ENCODE measurements at regions not wholly inside any gene's neighbourhood (a gene's known extent, or its start where the extent isn't known, plus 50 kb on each side); places are given as distances from the start of the nearest gene placed in this dataset.

DNA sequence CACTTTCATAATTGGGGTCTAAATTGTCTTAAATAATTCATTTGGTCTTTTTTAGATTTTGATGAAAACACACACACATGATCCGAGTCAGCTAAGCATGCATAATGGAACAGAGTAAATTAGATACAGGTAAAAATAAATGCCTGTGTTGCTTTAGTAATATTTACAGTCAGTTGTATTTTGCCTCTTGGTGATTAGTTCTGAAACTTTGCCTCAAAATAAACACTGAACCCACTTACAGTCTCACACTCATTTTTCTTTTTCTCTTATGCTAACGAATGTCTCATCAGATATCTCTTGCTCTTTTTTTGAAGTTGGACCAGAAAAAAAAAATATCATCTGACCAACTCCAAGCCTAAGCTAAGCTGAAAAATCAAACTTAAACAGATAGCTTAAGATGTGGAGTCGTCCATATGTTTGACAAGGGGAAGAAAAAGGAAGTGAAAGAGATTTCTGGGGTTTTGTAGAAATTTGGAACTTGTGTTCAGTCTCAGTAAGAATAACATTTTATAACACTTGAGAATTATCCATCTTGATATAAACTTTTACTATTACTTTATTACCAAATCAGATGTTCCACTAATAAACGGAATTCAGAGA lies 592.5 kb downstream of the RPL10L start:
- H3K36me3 ChIP-seq (ENCODE audit: control insufficient read depth, low read depth, low read length): no peaks in the 10 kb centered on the region
- H3K4me1 ChIP-seq (ENCODE audit: control insufficient read depth, low read depth, low read length): no peaks in the 10 kb centered on the region
- no peaks in the 10 kb centered on the region for H3K9me3 ChIP-seq (ENCODE audit: control insufficient read depth, low read depth, low read length)
- H3K27me3 ChIP-seq (ENCODE audit: control insufficient read depth, insufficient read depth, low read length): no peaks in the 10 kb centered on the region
- no peak overlapping the region for H3K27ac ChIP-seq (ENCODE audit: low read length)
- no peak overlapping the region for H3K4me3 ChIP-seq (ENCODE audit: low read length)
- H3K9ac ChIP-seq (ENCODE audit: low read length): no peak overlapping the region

DNA sequence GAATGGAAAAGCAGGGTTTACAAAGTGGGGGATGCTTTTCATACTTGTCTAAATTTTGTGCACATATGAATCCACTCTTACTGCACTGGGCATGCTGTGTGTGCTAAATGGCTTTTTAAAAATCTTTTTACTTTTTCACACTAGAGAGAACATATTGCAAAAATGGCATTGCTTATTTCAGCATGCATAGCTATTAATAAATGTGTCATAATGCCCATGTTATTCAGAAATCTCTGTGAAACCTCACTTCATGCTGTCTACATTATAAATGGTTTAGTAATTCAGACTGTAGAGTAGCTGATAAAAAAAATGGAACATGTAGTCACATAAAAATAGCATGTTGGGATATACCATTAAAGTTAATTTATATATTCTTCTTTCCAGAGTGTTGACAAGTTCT lies 593.8 kb downstream of the RPL10L start:
- H3K27ac ChIP-seq (ENCODE audit: low read length): no peak overlapping the region
- no peaks in the 10 kb centered on the region for H3K27me3 ChIP-seq (ENCODE audit: control insufficient read depth, insufficient read depth, low read length)
- no peak overlapping the region for H3K4me3 ChIP-seq (ENCODE audit: low read length)
- H3K9me3 ChIP-seq (ENCODE audit: control insufficient read depth, low read depth, low read length): no peaks in the 10 kb centered on the region
- H3K36me3 ChIP-seq (ENCODE audit: control insufficient read depth, low read depth, low read length): no peaks in the 10 kb centered on the region
- no peak overlapping the region for H3K9ac ChIP-seq (ENCODE audit: low read length)
- no peaks in the 10 kb centered on the region for H3K4me1 ChIP-seq (ENCODE audit: control insufficient read depth, low read depth, low read length)

DNA sequence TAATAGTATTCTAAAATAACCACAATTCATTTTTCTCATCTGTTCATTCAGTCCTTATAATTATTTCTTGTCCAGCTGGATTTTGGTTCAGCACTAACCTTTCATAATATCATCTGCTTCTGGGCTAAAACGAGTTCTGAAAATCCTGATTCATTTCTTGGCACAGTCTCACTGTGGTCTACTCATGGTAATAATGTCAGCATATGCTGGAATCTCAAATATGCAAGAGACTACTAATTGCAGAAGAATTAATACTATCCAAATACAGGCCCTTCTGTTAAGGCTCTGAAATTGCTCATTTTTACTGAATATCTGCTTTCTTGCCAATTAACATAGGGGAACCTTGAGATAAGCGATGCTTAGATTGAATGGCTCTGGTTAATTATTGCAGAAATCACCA lies 597.1 kb downstream of the RPL10L start:
- Histone ChIP-seq H3K27me3 (ENCODE audit: control insufficient read depth, insufficient read depth, low read length) (no peaks in the 10 kb centered on the region), H3K9me3 (ENCODE audit: control insufficient read depth, low read depth, low read length) (no peaks in the 10 kb centered on the region), H3K4me1 (ENCODE audit: control insufficient read depth, low read depth, low read length) (peaks cover 5% of the 10 kb centered on the region), H3K36me3 (ENCODE audit: control insufficient read depth, low read depth, low read length) (no peaks in the 10 kb centered on the region), H3K27ac (ENCODE audit: low read length) (no peak overlapping the region), H3K9ac (ENCODE audit: low read length) (no peak overlapping the region), H3K4me3 (ENCODE audit: low read length) (no peak overlapping the region)

DNA sequence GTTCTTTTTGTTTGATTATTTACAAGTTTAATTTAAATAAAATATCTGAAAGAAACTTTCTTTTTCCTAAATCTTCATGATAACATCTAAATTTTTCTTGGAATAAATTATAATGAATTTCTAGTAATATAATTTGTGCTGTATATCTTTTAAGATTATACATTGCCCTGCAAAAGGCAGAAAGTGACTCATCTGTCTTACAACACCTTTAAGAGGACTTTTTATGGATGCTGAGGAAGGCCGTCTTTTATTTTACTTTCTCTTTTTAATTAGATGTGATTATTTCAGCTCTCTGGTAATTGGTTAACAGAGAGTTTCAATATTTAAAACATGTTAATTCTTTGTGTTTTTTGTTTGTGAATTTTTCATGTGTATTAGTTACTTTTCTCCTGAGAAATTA lies 598.4 kb downstream of the RPL10L start:
- H3K27ac ChIP-seq (ENCODE audit: low read length): no peak overlapping the region

DNA sequence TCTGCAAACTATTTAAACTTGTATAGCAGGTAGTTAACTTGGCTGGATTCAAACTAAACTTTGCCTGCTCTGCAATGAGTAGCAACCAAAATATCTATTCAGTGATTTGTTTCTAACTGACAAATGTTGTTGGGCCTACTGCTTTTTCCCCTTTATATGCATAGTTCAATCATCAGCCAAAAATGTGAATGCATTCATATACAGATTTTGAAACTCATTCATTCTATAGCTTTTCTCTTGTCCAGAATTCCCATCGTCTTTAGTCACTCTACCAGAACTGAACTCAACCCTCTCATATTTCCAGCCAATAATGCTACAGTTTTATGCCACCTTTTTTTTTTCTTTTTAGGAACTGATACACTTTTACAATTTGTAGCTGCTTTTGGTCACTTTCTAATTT lies 599.8 kb downstream of the RPL10L start:
- no peaks in the 10 kb centered on the region for H3K36me3 ChIP-seq (ENCODE audit: control insufficient read depth, low read depth, low read length)
- H3K4me3 ChIP-seq (ENCODE audit: low read length): no peak overlapping the region
- no peak overlapping the region for H3K27ac ChIP-seq (ENCODE audit: low read length)
- H3K4me1 ChIP-seq (ENCODE audit: control insufficient read depth, low read depth, low read length): peaks cover 5% of the 10 kb centered on the region
- no peaks in the 10 kb centered on the region for H3K27me3 ChIP-seq (ENCODE audit: control insufficient read depth, insufficient read depth, low read length)
- no peaks in the 10 kb centered on the region for H3K9me3 ChIP-seq (ENCODE audit: control insufficient read depth, low read depth, low read length)
- no peak overlapping the region for H3K9ac ChIP-seq (ENCODE audit: low read length)

More for the DNA sequence above, 598.4 kb downstream of the RPL10L start:
- H3K36me3 ChIP-seq (ENCODE audit: control insufficient read depth, low read depth, low read length): no peaks in the 10 kb centered on the region
- H3K4me3 ChIP-seq (ENCODE audit: low read length): no peak overlapping the region
- H3K9ac ChIP-seq (ENCODE audit: low read length): no peak overlapping the region
- peaks cover 5% of the 10 kb centered on the region for H3K4me1 ChIP-seq (ENCODE audit: control insufficient read depth, low read depth, low read length)
- H3K9me3 ChIP-seq (ENCODE audit: control insufficient read depth, low read depth, low read length): no peaks in the 10 kb centered on the region
- H3K27me3 ChIP-seq (ENCODE audit: control insufficient read depth, insufficient read depth, low read length): no peaks in the 10 kb centered on the region

DNA sequence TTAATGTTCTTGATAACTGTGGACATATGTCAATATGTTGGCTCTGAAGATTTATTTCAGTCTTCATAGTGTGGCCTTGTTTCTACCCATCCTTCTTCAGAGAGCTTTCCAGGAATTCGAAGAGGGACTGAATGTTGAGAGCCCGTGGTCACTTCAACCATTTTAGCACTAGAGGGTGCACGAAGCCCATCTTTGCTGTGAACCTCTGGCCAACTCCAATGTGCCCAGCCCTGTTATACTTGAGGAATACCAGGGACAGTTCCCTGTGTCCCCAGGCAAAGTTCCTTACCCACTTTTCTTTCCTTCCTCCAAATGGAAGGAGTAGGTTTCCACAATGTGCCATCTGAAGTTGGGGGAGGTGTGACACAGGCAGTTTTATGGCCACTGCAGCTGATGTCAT lies 603.5 kb downstream of the RPL10L start:
- Histone ChIP-seq H3K36me3 (ENCODE audit: control insufficient read depth, low read depth, low read length) (no peaks in the 10 kb centered on the region), H3K9me3 (ENCODE audit: control insufficient read depth, low read depth, low read length) (no peaks in the 10 kb centered on the region), H3K4me3 (ENCODE audit: low read length) (no peak overlapping the region), H3K27me3 (ENCODE audit: control insufficient read depth, insufficient read depth, low read length) (no peaks in the 10 kb centered on the region), H3K9ac (ENCODE audit: low read length) (no peak overlapping the region), H3K27ac (ENCODE audit: low read length) (no peak overlapping the region), H3K4me1 (ENCODE audit: control insufficient read depth, low read depth, low read length) (peaks cover 5% of the 10 kb centered on the region)

DNA sequence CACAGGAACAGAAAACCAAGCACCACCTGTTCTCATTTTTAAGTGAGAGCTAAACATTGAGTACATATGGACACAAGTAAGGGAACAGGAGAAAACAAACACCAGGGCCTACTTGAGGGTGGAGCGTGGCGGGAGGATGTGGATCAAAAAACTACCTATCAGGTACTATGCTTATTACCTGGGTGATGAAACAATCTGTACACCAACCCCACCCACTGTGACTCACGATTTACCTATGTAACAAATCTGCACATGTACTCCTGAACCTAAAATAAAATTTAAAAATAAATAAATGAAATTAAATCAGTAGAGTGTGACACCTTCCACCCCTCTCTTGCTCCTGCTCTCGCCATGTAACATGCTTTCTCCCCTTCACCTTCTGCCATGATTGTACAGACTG lies 615.5 kb downstream of the RPL10L start:
- no peak overlapping the region for H3K27ac ChIP-seq (ENCODE audit: low read length)
- no peaks in the 10 kb centered on the region for H3K9me3 ChIP-seq (ENCODE audit: control insufficient read depth, low read depth, low read length)
- no peak overlapping the region for H3K4me3 ChIP-seq (ENCODE audit: low read length)
- no peaks in the 10 kb centered on the region for H3K4me1 ChIP-seq (ENCODE audit: control insufficient read depth, low read depth, low read length)
- H3K9ac ChIP-seq (ENCODE audit: low read length): no peak overlapping the region
- no peaks in the 10 kb centered on the region for H3K36me3 ChIP-seq (ENCODE audit: control insufficient read depth, low read depth, low read length)
- H3K27me3 ChIP-seq (ENCODE audit: control insufficient read depth, insufficient read depth, low read length): no peaks in the 10 kb centered on the region

DNA sequence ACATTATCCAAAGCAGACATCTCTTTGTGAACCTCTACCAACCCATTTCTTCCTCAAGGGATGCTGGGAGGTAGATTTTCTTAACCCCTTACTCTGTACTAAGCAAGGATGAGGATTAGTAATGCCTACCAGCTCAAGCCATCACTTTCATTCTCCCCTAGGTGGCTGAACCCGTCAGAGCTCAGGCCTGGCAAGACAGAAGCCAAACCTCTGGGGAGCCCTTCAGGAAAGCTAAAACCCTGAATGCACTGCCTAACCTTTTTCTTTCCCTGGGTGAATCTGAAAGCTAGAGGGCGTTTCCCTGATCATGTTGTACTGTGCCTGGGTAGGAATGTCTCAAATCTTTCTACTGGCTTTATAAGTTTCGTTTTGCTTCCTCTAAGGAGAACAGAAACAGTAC lies 617.3 kb downstream of the RPL10L start:
- H3K9me3 ChIP-seq (ENCODE audit: control insufficient read depth, low read depth, low read length): no peaks in the 10 kb centered on the region
- H3K4me3 ChIP-seq (ENCODE audit: low read length): no peak overlapping the region
- H3K36me3 ChIP-seq (ENCODE audit: control insufficient read depth, low read depth, low read length): no peaks in the 10 kb centered on the region
- H3K27me3 ChIP-seq (ENCODE audit: control insufficient read depth, insufficient read depth, low read length): no peaks in the 10 kb centered on the region
- H3K9ac ChIP-seq (ENCODE audit: low read length): no peak overlapping the region
- no peak overlapping the region for H3K27ac ChIP-seq (ENCODE audit: low read length)
- H3K4me1 ChIP-seq (ENCODE audit: control insufficient read depth, low read depth, low read length): no peaks in the 10 kb centered on the region

DNA sequence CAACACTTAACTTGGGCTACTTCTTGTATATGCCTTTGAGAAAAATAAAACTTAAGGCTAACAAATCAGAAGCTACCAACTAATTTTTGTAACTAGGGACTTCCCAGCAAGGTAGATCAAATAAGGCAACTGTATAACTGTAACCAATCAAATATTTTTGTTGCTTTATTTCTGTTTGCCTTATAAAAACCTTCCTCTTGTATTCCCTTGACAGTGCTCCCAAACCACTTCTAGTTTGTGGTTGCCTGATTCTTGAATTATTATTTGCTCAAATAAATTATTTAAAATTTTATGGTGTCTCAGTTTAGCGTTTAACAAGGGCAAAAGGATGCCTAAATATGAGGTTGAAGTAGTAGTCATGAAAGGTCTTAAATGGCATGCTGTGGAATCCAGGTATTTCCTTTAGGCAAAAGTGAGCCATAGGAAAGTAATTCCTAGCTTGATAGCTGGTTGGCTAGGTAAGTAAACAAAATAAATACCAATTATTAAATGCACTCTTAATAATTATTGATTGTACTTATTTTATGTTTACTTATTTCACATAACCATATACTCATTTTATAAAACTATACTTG lies 632.6 kb downstream of the RPL10L start:
- H3K4me3 ChIP-seq (ENCODE audit: low read length): no peak overlapping the region
- no peaks in the 10 kb centered on the region for H3K27me3 ChIP-seq (ENCODE audit: control insufficient read depth, insufficient read depth, low read length)
- no peaks in the 10 kb centered on the region for H3K9me3 ChIP-seq (ENCODE audit: control insufficient read depth, low read depth, low read length)
- no peak overlapping the region for H3K9ac ChIP-seq (ENCODE audit: low read length)
- no peak overlapping the region for H3K27ac ChIP-seq (ENCODE audit: low read length)
- no peaks in the 10 kb centered on the region for H3K36me3 ChIP-seq (ENCODE audit: control insufficient read depth, low read depth, low read length)
- peaks cover 6% of the 10 kb centered on the region for H3K4me1 ChIP-seq (ENCODE audit: control insufficient read depth, low read depth, low read length)

DNA sequence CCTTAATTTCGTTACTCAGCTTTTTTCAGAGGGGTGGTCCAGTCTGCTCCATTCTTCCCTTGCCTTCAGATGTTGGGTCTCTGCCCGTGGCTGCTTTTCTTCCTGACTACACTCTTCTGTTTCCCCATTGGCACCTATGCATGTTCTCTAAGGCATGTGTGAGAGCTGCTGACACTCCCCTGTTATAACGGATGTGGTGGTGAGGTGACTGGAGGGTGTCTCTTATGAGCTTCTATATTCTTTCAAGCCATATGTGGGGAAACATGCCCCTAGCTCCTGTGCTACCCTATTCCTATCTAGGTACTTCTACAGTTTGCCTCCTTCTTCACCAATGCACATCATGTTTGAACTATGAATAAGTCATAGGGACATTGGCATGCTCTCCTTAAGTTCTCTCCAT lies 643.2 kb downstream of the RPL10L start:
- no peak overlapping the region for H3K27ac ChIP-seq (ENCODE audit: low read length)
- no peaks in the 10 kb centered on the region for H3K36me3 ChIP-seq (ENCODE audit: control insufficient read depth, low read depth, low read length)
- no peak overlapping the region for H3K4me3 ChIP-seq (ENCODE audit: low read length)
- no peaks in the 10 kb centered on the region for H3K4me1 ChIP-seq (ENCODE audit: control insufficient read depth, low read depth, low read length)
- no peaks in the 10 kb centered on the region for H3K9me3 ChIP-seq (ENCODE audit: control insufficient read depth, low read depth, low read length)
- H3K27me3 ChIP-seq (ENCODE audit: control insufficient read depth, insufficient read depth, low read length): no peaks in the 10 kb centered on the region
- no peak overlapping the region for H3K9ac ChIP-seq (ENCODE audit: low read length)

DNA sequence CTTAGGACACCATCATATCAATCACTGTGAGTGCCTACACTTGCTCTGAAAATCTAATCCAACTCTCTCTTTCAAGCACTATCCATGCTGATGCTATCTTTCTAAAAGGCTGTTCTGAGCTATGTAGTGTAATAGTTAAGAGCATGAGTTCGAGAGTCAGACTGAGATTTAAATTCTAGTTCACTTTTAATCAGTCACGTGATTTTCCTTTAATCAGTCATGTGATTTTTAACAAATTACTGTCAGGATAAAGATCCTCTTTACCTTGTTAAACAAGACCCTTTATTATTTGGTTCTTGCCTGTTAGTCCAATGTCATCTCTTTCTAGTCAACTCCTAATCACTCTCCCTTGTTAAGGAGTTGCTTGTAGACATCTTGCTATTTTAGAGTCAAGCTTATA lies 653.0 kb downstream of the RPL10L start:
- H3K27me3 ChIP-seq (ENCODE audit: control insufficient read depth, insufficient read depth, low read length): no peaks in the 10 kb centered on the region
- no peaks in the 10 kb centered on the region for H3K36me3 ChIP-seq (ENCODE audit: control insufficient read depth, low read depth, low read length)
- no peak overlapping the region for H3K27ac ChIP-seq (ENCODE audit: low read length)
- H3K9me3 ChIP-seq (ENCODE audit: control insufficient read depth, low read depth, low read length): no peaks in the 10 kb centered on the region
- no peak overlapping the region for H3K9ac ChIP-seq (ENCODE audit: low read length)
- no peaks in the 10 kb centered on the region for H3K4me1 ChIP-seq (ENCODE audit: control insufficient read depth, low read depth, low read length)
- H3K4me3 ChIP-seq (ENCODE audit: low read length): no peak overlapping the region

DNA sequence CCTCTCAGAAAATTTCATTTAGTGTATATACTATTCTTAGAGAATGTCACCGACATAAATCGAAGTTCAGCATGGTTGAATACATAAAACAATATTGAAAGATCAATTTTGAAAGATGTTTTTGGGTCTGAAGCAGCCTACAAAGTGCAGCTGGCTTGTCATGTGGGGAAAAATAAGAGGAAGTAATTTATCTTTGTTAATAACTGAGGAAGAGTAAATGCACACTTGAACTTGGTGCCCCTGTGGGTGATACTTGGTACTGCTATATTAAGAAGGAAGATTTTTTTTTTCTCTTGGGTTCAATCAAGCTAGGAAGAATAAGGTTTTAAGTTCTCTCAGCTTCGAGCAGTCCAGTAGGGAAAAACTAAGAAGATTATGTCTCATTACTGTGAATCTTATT lies 661.3 kb downstream of the RPL10L start:
- no peak overlapping the region for H3K9ac ChIP-seq (ENCODE audit: low read length)
- no peak overlapping the region for H3K27ac ChIP-seq (ENCODE audit: low read length)
- no peaks in the 10 kb centered on the region for H3K36me3 ChIP-seq (ENCODE audit: control insufficient read depth, low read depth, low read length)

More for the DNA sequence above, 661.3 kb downstream of the RPL10L start:
- Histone ChIP-seq H3K4me3 (ENCODE audit: low read length) (no peak overlapping the region), H3K9me3 (ENCODE audit: control insufficient read depth, low read depth, low read length) (no peaks in the 10 kb centered on the region), H3K4me1 (ENCODE audit: control insufficient read depth, low read depth, low read length) (no peaks in the 10 kb centered on the region), H3K27me3 (ENCODE audit: control insufficient read depth, insufficient read depth, low read length) (no peaks in the 10 kb centered on the region)
